ENCODE measurements at regions not wholly inside any gene's neighbourhood (a gene's known extent, or its start where the extent isn't known, plus 50 kb on each side); places are given as distances from the start of the nearest gene placed in this dataset.

- no peak for TF ChIP-seq CTCF (IDR thresholded peaks at IDR 0.05)
- no peak for TF ChIP-seq POLR2A (IDR thresholded peaks at IDR 0.05)
These were observed 393.4 kb downstream of the MID1IP1 start for GRCh38 chrX:39194673-39195072.

Measured in thyroid gland (tissue), 4 donors.